RWPE1 (cell line): ENCODE measurements at regions not wholly inside any gene's neighbourhood (a gene's known extent, or its start where the extent isn't known, plus 50 kb on each side); places are given as distances from the start of the nearest gene placed in this dataset.

Source experiments
- CTCF ChIA-PET: fragments of 350-600 bp; sonication (Branson Sonifier 250); formaldehyde crosslinking; extraction: SDS; loops from one replicate; lab custom pipeline; 2021; lab: Yijun Ruan, JAX
- POLR2A ChIA-PET: fragments of 400-600 bp; formaldehyde crosslinking; extraction: SDS; loops from one replicate; lab custom pipeline; 2020; ENCODE audit warnings: antibody characterized with exemption; ENCODE audit not compliant: low non-redundant PET; lab: Yijun Ruan, JAX
- DNase-seq: peaks from one replicate; pipeline ENCODE4 v3.0.0; 2012; ENCODE audit warnings: low spot score
- H3K27ac ChIP-seq: fragments of 450-650 bp; 2 replicates; pipeline ENCODE4 v1.5.1; 2017
- TF ChIP-seq, protein P1 (sequence below): fragments of 450-650 bp; conservative IDR thresholded peaks from 2 replicates; pipeline ENCODE4 v1.5.1; 2017; ENCODE audit warnings: low read depth, mild to moderate bottlenecking

DNA sequence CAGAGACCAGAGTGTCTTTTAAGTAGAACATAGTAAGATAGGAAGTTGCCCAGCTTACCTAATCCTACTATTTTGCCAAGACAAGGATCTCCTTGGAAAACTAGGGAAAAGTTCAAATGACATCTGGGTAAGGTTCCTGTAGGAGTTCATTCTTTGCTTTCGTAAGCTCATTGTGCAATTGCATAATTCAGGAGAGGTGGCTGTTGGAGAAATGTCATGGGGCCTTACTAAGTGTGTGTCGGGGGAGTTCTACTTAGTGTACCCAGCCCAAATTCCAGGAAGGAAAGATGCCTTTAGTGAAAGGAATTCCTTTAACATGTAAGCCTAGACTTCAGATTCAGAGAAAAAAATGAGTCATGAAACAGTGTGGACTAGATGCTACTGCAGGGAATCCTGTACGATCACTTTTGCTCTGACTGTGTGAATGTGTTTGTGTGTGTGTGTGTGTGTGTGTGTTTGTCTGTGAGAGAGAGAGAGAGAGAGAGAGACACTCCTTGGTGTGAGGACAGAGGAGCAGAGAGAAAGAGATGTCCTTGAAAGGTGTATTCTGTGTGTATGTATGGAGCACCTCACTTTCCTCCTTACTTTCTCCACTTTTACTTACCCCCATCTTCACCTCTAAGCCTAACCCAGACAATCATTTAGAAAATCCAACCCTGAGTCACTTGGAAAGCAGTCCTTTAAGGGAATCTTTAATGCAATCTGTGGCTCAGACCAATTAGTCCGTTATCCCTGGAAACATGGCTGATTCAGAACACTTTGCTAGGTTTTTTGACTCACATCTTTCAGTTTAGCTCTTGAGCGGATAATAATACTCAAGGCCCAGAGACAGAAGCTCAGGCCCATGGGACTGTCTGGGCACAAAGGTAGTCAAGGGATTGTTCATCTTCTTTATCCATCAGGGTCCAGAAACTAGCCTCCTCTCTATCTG is 114.5 kb upstream of the ACSL4 start:
- no peak overlapping the region; the same call in 1 of the 2 replicates for H3K27ac ChIP-seq
- TF ChIP-seq, protein P1, sequence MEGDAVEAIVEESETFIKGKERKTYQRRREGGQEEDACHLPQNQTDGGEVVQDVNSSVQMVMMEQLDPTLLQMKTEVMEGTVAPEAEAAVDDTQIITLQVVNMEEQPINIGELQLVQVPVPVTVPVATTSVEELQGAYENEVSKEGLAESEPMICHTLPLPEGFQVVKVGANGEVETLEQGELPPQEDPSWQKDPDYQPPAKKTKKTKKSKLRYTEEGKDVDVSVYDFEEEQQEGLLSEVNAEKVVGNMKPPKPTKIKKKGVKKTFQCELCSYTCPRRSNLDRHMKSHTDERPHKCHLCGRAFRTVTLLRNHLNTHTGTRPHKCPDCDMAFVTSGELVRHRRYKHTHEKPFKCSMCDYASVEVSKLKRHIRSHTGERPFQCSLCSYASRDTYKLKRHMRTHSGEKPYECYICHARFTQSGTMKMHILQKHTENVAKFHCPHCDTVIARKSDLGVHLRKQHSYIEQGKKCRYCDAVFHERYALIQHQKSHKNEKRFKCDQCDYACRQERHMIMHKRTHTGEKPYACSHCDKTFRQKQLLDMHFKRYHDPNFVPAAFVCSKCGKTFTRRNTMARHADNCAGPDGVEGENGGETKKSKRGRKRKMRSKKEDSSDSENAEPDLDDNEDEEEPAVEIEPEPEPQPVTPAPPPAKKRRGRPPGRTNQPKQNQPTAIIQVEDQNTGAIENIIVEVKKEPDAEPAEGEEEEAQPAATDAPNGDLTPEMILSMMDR = no peak
- CTCF ChIA-PET = interaction anchor here (0.8 kb wide), 1 partner anchor 9 kb away, joined by 5 read pairs; no protein-coding TSS in a partner anchor
- POLR2A ChIA-PET = no interaction called here
- DNase-seq = peak; percentile 58

- no peak for DNase-seq
- ChIA-PET CTCF (interaction anchor here (0.8 kb wide), 1 partner anchor 8 kb away, joined by 5 read pairs; no protein-coding TSS in a partner anchor), POLR2A (no interaction called here)
- TF ChIP-seq, protein P1 = no peak
- H3K27ac ChIP-seq = peak overlapping the region; percentile 73
Measured at GRCh38 chrX:109848461-109849050, 115.5 kb upstream of the ACSL4 start.

DNA sequence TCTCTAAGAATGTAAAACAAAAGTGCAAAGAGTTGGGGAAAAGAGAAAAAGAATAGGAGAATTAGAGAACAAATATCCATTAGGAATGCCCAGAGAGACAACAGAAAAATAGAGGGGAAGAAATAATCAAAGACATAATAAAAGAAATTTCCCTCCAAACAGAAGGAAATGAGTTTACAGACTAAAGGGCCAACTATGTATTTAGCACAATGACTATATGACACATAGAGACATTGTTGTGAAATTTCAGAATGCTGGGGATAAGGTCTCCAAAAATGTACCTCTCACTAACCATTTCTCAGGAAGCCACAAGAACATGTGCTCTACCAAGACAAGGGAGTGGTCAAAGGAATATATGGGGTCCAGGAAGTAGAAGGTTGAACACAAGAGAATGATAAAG is 121.0 kb upstream of the ACSL4 start:
- CTCF ChIA-PET = interaction anchor here (0.6 to 1.9 kb wide), 2 partner anchors 9 to 141 kb away, joined by 4 to 8 read pairs; no protein-coding TSS in a partner anchor

DNA sequence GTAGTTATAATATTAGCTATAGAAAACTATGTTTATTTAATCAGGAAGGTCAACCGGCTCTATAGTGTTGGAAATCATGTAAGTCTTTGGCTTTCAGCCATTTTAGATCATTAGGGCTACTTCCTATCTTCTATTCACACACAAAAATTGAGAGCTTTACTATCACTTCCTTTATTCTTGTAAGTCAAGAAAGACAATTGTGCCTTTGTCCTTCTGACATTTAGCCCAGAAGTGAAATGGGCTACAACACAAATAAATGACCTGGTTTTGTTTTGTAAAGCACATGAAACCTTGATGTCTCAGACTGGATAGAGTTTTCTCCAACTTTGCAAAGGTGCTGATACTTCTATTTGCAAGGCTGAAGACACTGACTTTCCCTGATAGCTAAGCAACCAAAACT is 122.4 kb upstream of the ACSL4 start:
- no peak overlapping the region for H3K27ac ChIP-seq
- TF ChIP-seq, protein P1 = no peak
- POLR2A ChIA-PET = no interaction called here
- CTCF ChIA-PET = interaction anchor here (1.9 kb wide), 1 partner anchor 142 kb away, joined by 8 read pairs; no protein-coding TSS in a partner anchor
- no peak for DNase-seq

More for the DNA sequence above, 121.0 kb upstream of the ACSL4 start:
- H3K27ac ChIP-seq = no peak overlapping the region
- POLR2A ChIA-PET = interaction anchor here (0.7 kb wide), 1 partner anchor 443 kb away, joined by 4 read pairs; no protein-coding TSS in a partner anchor
- TF ChIP-seq, protein P1 = no peak
- no peak for DNase-seq

DNA sequence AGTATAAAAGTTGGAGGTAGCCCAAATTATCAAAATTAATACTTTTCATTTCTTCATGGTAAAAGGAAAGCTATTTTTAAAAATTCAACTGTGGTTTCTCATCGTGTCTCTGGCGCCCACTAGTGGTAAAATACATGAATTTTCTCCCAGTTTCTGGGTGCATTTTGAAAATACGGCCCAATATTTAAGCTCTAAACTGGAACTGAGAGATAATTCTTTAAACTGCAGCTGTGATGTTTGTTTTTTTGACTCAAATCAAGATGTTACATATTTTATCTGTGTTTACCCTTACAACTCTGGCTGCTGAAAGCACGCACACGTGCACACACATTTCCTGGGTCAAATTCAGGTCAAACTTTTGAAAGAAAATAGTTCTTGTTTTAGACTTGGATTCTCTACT is 123.9 kb upstream of the ACSL4 start:
- CTCF ChIA-PET = interaction anchor here (0.6 to 1.4 kb wide), 22 partner anchors 8 to 552 kb away, joined by 3 to 15 read pairs (median 4); no protein-coding TSS in a partner anchor
- DNase-seq = peak; percentile 21
- TF ChIP-seq, protein P1 = peak; percentile 75
- H3K27ac ChIP-seq = no peak overlapping the region
- POLR2A ChIA-PET = no interaction called here
